ENCODE measurements at regions not wholly inside any gene's neighbourhood (a gene's known extent, or its start where the extent isn't known, plus 50 kb on each side); places are given as distances from the start of the nearest gene placed in this dataset.
A peak's percentile ranks its signal among the peaks of the same experiment; 100 is the strongest.

DNA sequence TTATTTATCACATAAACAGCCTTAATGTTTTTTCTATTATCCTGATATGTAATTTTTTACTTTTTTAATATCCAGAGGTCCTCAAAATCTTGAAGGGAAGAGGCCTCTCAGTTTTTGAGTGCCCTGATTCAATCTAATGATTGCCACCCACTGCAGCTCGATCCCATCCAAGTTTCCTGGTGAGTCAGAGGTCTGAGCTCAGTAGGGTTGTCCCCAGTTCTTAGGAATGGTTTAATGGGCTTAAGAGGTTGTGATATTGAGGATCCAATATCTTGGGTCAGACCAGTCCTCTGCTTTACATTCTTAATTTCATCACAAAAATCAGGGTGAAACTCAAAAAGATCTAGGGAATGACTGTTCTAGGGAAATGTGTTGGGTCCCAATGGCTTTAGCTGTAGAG is 238.5 kb downstream of the NSUN3 start:
- DNase-seq (ENCODE audit: extremely low spot score) = no peak
- ChIA-PET POLR2A (no interaction called here), CTCF (interaction anchor here (1.0 kb wide), 1 partner anchor 50 kb away, joined by 3 read pairs; no protein-coding TSS in a partner anchor)
- TF ChIP-seq, protein P1, sequence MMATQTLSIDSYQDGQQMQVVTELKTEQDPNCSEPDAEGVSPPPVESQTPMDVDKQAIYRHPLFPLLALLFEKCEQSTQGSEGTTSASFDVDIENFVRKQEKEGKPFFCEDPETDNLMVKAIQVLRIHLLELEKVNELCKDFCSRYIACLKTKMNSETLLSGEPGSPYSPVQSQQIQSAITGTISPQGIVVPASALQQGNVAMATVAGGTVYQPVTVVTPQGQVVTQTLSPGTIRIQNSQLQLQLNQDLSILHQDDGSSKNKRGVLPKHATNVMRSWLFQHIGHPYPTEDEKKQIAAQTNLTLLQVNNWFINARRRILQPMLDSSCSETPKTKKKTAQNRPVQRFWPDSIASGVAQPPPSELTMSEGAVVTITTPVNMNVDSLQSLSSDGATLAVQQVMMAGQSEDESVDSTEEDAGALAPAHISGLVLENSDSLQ (IDR thresholded peaks at IDR 0.05) = no peak
- TF ChIP-seq ELF4 (IDR thresholded peaks at IDR 0.05) = no peak
- no peak for TF ChIP-seq BHLHE40 (IDR thresholded peaks at IDR 0.05; ENCODE audit: borderline replicate concordance)
- TF ChIP-seq ARNT (IDR thresholded peaks at IDR 0.05) = no peak
- no peak for TF ChIP-seq SUZ12 (IDR thresholded peaks at IDR 0.05)
- TF ChIP-seq NFRKB (IDR thresholded peaks at IDR 0.05) = no peak
- no peak for TF ChIP-seq HDGF (IDR thresholded peaks at IDR 0.05; ENCODE audit: borderline replicate concordance)
- TF ChIP-seq L3MBTL2 (conservative IDR thresholded peaks at IDR 0.05) = no peak
- no peak for TF ChIP-seq SP1 (IDR thresholded peaks at IDR 0.05)
- no peak for TF ChIP-seq LEF1 (IDR thresholded peaks at IDR 0.05; ENCODE audit: borderline replicate concordance)
- no peak for TF ChIP-seq ZNF384 (IDR thresholded peaks at IDR 0.05)
- TF ChIP-seq FOXA1 (IDR thresholded peaks at IDR 0.05) = no peak
- TF ChIP-seq CTBP1 (IDR thresholded peaks at IDR 0.05; ENCODE audit: borderline replicate concordance) = no peak
- TF ChIP-seq TARDBP (IDR thresholded peaks at IDR 0.05) = no peak
- no peak for TF ChIP-seq FOXK2 (IDR thresholded peaks at IDR 0.05)

GRCh38 chr3:94303266-94303665 is 240.4 kb downstream of the NSUN3 start:
- DNase-seq (ENCODE audit: extremely low spot score) = no peak
- TF ChIP-seq SP1 (IDR thresholded peaks at IDR 0.05) = no peak
- no peak for TF ChIP-seq SUZ12 (IDR thresholded peaks at IDR 0.05)
- no peak for TF ChIP-seq BHLHE40 (IDR thresholded peaks at IDR 0.05; ENCODE audit: borderline replicate concordance)
- TF ChIP-seq HDGF (IDR thresholded peaks at IDR 0.05; ENCODE audit: borderline replicate concordance) = no peak
- TF ChIP-seq ELF4 (IDR thresholded peaks at IDR 0.05) = no peak
- CTCF ChIA-PET = interaction anchor here (0.5 to 0.6 kb wide), 2 partner anchors 290 to 1143 kb away, joined by 3 to 4 read pairs; no protein-coding TSS in a partner anchor
- POLR2A ChIA-PET = interaction anchor here (1.4 kb wide), 1 partner anchor 10 kb away, joined by 3 read pairs; no protein-coding TSS in a partner anchor

- ChIA-PET CTCF (interaction anchor here (0.5 to 1.1 kb wide), 4 partner anchors 9 to 289 kb away, joined by 3 to 5 read pairs (median 4); no protein-coding TSS in a partner anchor), POLR2A (no interaction called here)
- TF ChIP-seq FOXM1 (IDR thresholded peaks at IDR 0.05; ENCODE audit: borderline replicate concordance) (no peak), CTBP1 (IDR thresholded peaks at IDR 0.05; ENCODE audit: borderline replicate concordance) (no peak), SP1 (IDR thresholded peaks at IDR 0.05) (no peak), ARNT (IDR thresholded peaks at IDR 0.05) (no peak), TARDBP (IDR thresholded peaks at IDR 0.05) (no peak), ELF4 (IDR thresholded peaks at IDR 0.05) (no peak), LEF1 (IDR thresholded peaks at IDR 0.05; ENCODE audit: borderline replicate concordance) (no peak), BHLHE40 (IDR thresholded peaks at IDR 0.05; ENCODE audit: borderline replicate concordance) (no peak), SUZ12 (IDR thresholded peaks at IDR 0.05) (no peak), HDGF (IDR thresholded peaks at IDR 0.05; ENCODE audit: borderline replicate concordance) (no peak), NFRKB (IDR thresholded peaks at IDR 0.05) (no peak), FOXA1 (IDR thresholded peaks at IDR 0.05) (no peak), L3MBTL2 (conservative IDR thresholded peaks at IDR 0.05) (no peak), FOXK2 (IDR thresholded peaks at IDR 0.05) (no peak)
- TF ChIP-seq, protein P1 (IDR thresholded peaks at IDR 0.05) = no peak
- DNase-seq (ENCODE audit: extremely low spot score) = no peak
Observed at GRCh38 chr3:94303897-94304296, 241.0 kb downstream of the NSUN3 start.

DNA sequence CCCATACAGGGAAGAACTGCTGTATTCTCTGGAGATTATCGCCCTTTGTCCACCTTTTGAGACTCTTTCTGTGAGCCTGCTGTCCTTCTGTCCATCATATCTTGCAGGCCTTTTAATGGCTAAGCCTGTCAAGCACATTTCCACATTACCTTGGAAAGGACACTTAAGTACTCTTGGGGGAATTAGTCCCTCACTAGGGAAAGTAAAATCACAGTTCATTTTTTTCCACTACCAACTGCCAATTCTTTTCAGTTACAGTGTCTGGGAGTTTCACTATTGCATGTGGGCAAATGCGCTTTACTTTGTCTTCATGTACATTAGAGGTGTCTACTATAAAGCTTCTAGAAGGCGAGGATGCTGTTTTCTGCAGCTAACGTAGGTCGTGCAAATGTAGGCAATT is 242.1 kb downstream of the NSUN3 start:
- TF ChIP-seq, protein P1 (IDR thresholded peaks at IDR 0.05) = no peak
- TF ChIP-seq SUZ12 (IDR thresholded peaks at IDR 0.05) = no peak
- no peak for TF ChIP-seq ZNF384 (IDR thresholded peaks at IDR 0.05)
- TF ChIP-seq FOXA1 (IDR thresholded peaks at IDR 0.05) = no peak
- TF ChIP-seq TARDBP (IDR thresholded peaks at IDR 0.05) = no peak
- no peak for TF ChIP-seq ARNT (IDR thresholded peaks at IDR 0.05)
- TF ChIP-seq LEF1 (IDR thresholded peaks at IDR 0.05; ENCODE audit: borderline replicate concordance) = no peak
- TF ChIP-seq HDGF (IDR thresholded peaks at IDR 0.05; ENCODE audit: borderline replicate concordance) = no peak
- no peak for TF ChIP-seq FOXM1 (IDR thresholded peaks at IDR 0.05; ENCODE audit: borderline replicate concordance)
- no peak for TF ChIP-seq L3MBTL2 (conservative IDR thresholded peaks at IDR 0.05)
- no peak for TF ChIP-seq SP1 (IDR thresholded peaks at IDR 0.05)
- TF ChIP-seq NFRKB (IDR thresholded peaks at IDR 0.05) = no peak
- no peak for TF ChIP-seq FOXK2 (IDR thresholded peaks at IDR 0.05)
- TF ChIP-seq BHLHE40 (IDR thresholded peaks at IDR 0.05; ENCODE audit: borderline replicate concordance) = no peak
- TF ChIP-seq ELF4 (IDR thresholded peaks at IDR 0.05) = no peak
- no peak for TF ChIP-seq CTBP1 (IDR thresholded peaks at IDR 0.05; ENCODE audit: borderline replicate concordance)
- CTCF ChIA-PET = interaction anchor here (1.0 to 1.1 kb wide), 2 partner anchors 10 to 55 kb away, joined by 4 to 5 read pairs; no protein-coding TSS in a partner anchor
- DNase-seq (ENCODE audit: extremely low spot score) = no peak
- POLR2A ChIA-PET = no interaction called here

GRCh38 chr3:94305835-94306611 is 243.2 kb downstream of the NSUN3 start:
- POLR2A ChIA-PET = no interaction called here
- TF ChIP-seq, protein P1 (IDR thresholded peaks at IDR 0.05) = peak; percentile 30; the same call in 1 of the 2 replicates
- no peak for TF ChIP-seq SP1 (IDR thresholded peaks at IDR 0.05)
- CTCF ChIA-PET = no interaction called here
- DNase-seq (ENCODE audit: extremely low spot score) = no peak
